ENCODE measurements at regions not wholly inside any gene's neighbourhood (a gene's known extent, or its start where the extent isn't known, plus 50 kb on each side); places are given as distances from the start of the nearest gene placed in this dataset.

GRCh38 chr12:34289431-34290380 lies 267.4 kb downstream of the ALG10 start:
- Histone ChIP-seq H3K4me3 (ENCODE audit: severe bottlenecking) (no peak overlapping the region), H3K4me1 (ENCODE audit: insufficient read depth, poor library complexity, severe bottlenecking) (no peaks in the 10 kb centered on the region), H3K27ac (ENCODE audit: poor library complexity, severe bottlenecking) (no peak overlapping the region), H3K9me3 (ENCODE audit: severe bottlenecking) (no peaks in the 10 kb centered on the region), H3K36me3 (ENCODE audit: low read depth) (no peaks in the 10 kb centered on the region), H3K27me3 (ENCODE audit: insufficient read depth, poor library complexity, severe bottlenecking) (no peaks in the 10 kb centered on the region)
- DNase-seq (ENCODE audit: low spot score) (peak; percentile 36), ATAC-seq (ENCODE audit: low read depth) (no peak)
- TF ChIP-seq CTCF (IDR thresholded peaks at IDR 0.05; ENCODE audit: poor library complexity, severe bottlenecking) = no peak

GRCh38 chr12:34290381-34290995 lies 268.2 kb downstream of the ALG10 start:
- no peak overlapping the region for H3K4me3 ChIP-seq (ENCODE audit: severe bottlenecking)
- no peaks in the 10 kb centered on the region for H3K4me1 ChIP-seq (ENCODE audit: insufficient read depth, poor library complexity, severe bottlenecking)
- H3K27ac ChIP-seq (ENCODE audit: poor library complexity, severe bottlenecking) = no peak overlapping the region
- peak; percentile 37 for DNase-seq (ENCODE audit: low spot score)
- H3K27me3 ChIP-seq (ENCODE audit: insufficient read depth, poor library complexity, severe bottlenecking) = no peaks in the 10 kb centered on the region
- ATAC-seq (ENCODE audit: low read depth) = no peak
- H3K36me3 ChIP-seq (ENCODE audit: low read depth) = no peaks in the 10 kb centered on the region
- TF ChIP-seq CTCF (IDR thresholded peaks at IDR 0.05; ENCODE audit: poor library complexity, severe bottlenecking) = no peak
- no peaks in the 10 kb centered on the region for H3K9me3 ChIP-seq (ENCODE audit: severe bottlenecking)

GRCh38 chr12:34291001-34291400 lies 268.7 kb downstream of the ALG10 start:
- DNase-seq (ENCODE audit: low spot score) (peak; percentile 25), ATAC-seq (ENCODE audit: low read depth) (no peak)
- Histone ChIP-seq H3K36me3 (ENCODE audit: low read depth) (no peaks in the 10 kb centered on the region), H3K4me1 (ENCODE audit: insufficient read depth, poor library complexity, severe bottlenecking) (no peaks in the 10 kb centered on the region), H3K27ac (ENCODE audit: poor library complexity, severe bottlenecking) (no peak overlapping the region), H3K4me3 (ENCODE audit: severe bottlenecking) (no peak overlapping the region), H3K27me3 (ENCODE audit: insufficient read depth, poor library complexity, severe bottlenecking) (no peaks in the 10 kb centered on the region), H3K9me3 (ENCODE audit: severe bottlenecking) (no peaks in the 10 kb centered on the region)
- no peak for TF ChIP-seq CTCF (IDR thresholded peaks at IDR 0.05; ENCODE audit: poor library complexity, severe bottlenecking)

GRCh38 chr12:34291426-34291901 lies 269.2 kb downstream of the ALG10 start:
- TF ChIP-seq CTCF (IDR thresholded peaks at IDR 0.05; ENCODE audit: poor library complexity, severe bottlenecking) = no peak
- H3K9me3 ChIP-seq (ENCODE audit: severe bottlenecking) = no peaks in the 10 kb centered on the region
- no peaks in the 10 kb centered on the region for H3K27me3 ChIP-seq (ENCODE audit: insufficient read depth, poor library complexity, severe bottlenecking)
- no peak for ATAC-seq (ENCODE audit: low read depth)
- peak; percentile 42 for DNase-seq (ENCODE audit: low spot score)
- no peak overlapping the region for H3K27ac ChIP-seq (ENCODE audit: poor library complexity, severe bottlenecking)
- H3K4me1 ChIP-seq (ENCODE audit: insufficient read depth, poor library complexity, severe bottlenecking) = no peaks in the 10 kb centered on the region
- no peaks in the 10 kb centered on the region for H3K36me3 ChIP-seq (ENCODE audit: low read depth)
- no peak overlapping the region for H3K4me3 ChIP-seq (ENCODE audit: severe bottlenecking)

All from RWPE2 (cell line).